GM21528 (cell line): ENCODE measurements at regions not wholly inside any gene's neighbourhood (a gene's known extent, or its start where the extent isn't known, plus 50 kb on each side); places are given as distances from the start of the nearest gene placed in this dataset.

Experiments used
- ATAC-seq: cut with Tn5 transposase; IDR thresholded peaks from one replicate; pipeline ENCODE4 v1.9.1; 2021; ENCODE audit warnings: mild to moderate bottlenecking, moderate library complexity; ENCODE audit not compliant: unreplicated experiment, low FRiP score

- no peak for ATAC-seq
These were observed 472.2 kb downstream of the ARL4A start for GRCh38 chr7:13159467-13160184.

GRCh38 chr7:13161125-13161524 lies 473.7 kb downstream of the ARL4A start:
- ATAC-seq, result no peak

GRCh38 chr7:13165854-13166253 lies 478.4 kb downstream of the ARL4A start:
- ATAC-seq, result no peak

- ATAC-seq, result no peak
These were observed 479.4 kb downstream of the ARL4A start for GRCh38 chr7:13166801-13167200.

GRCh38 chr7:13169356-13169755 lies 481.9 kb downstream of the ARL4A start:
- ATAC-seq, result no peak

GRCh38 chr7:13174991-13175390 lies 487.6 kb downstream of the ARL4A start:
- ATAC-seq, result no peak

GRCh38 chr7:13179011-13179582 lies 491.7 kb downstream of the ARL4A start:
- no peak for ATAC-seq

GRCh38 chr7:13179775-13180523 lies 492.5 kb downstream of the ARL4A start:
- no peak for ATAC-seq

- no peak for ATAC-seq
These were observed 493.8 kb downstream of the ARL4A start for GRCh38 chr7:13181216-13181615.

- no peak for ATAC-seq
These were observed 497.7 kb downstream of the ARL4A start for GRCh38 chr7:13185139-13185538.

- no peak for ATAC-seq
These were observed 500.9 kb downstream of the ARL4A start for GRCh38 chr7:13188236-13188805.

- no peak for ATAC-seq
These were observed 501.5 kb downstream of the ARL4A start for GRCh38 chr7:13188922-13189321.

- ATAC-seq, result no peak
These were observed 502.2 kb downstream of the ARL4A start for GRCh38 chr7:13189668-13190067.

GRCh38 chr7:13197501-13197900 lies 510.1 kb downstream of the ARL4A start:
- ATAC-seq, result no peak

GRCh38 chr7:13198036-13198435 lies 510.6 kb downstream of the ARL4A start:
- ATAC-seq, result no peak

GRCh38 chr7:13198727-13199126 lies 511.3 kb downstream of the ARL4A start:
- ATAC-seq, result no peak

- no peak for ATAC-seq
These were observed 514.2 kb downstream of the ARL4A start for GRCh38 chr7:13201628-13202027.

GRCh38 chr7:13217768-13218167 lies 530.3 kb downstream of the ARL4A start:
- ATAC-seq, result no peak

- ATAC-seq, result no peak
These were observed 537.6 kb downstream of the ARL4A start for GRCh38 chr7:13225068-13225467.

- no peak for ATAC-seq
These were observed 539.0 kb downstream of the ARL4A start for GRCh38 chr7:13226385-13226784.

- ATAC-seq, result no peak
These were observed 543.8 kb downstream of the ARL4A start for GRCh38 chr7:13231216-13231615.
